ENCODE measurements at regions not wholly inside any gene's neighbourhood (a gene's known extent, or its start where the extent isn't known, plus 50 kb on each side); places are given as distances from the start of the nearest gene placed in this dataset.

DNA sequence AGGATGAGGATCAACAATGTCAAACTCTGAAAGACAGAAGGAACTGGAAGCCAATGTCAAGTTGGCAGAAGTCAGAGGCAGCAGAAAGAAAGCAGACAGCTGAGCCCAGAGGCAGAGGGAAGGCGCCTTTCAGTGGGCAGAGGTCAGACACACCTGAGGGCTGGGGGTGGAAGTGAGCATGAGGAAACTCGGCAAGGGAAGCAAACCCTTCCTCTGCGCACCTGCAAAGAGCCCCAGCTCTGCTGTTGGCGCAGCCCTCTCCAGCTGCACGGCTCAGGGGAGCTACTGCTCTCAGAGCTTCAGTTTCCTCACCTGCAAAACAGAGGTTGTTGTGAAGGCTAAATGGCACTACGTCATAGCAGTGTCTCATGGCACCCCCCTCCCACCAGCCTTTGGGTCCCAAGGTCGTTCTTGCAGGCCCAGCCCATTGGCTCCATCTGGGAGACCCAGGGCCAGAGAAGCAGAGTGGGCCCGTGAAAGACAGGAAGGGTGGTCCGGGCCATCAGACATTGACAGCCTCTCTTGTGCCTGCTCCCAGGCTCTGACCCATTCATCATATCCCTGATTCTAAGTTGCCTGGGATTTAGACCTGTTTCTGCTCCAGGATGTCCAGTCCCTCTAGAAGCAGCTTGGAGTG, 53.3 kb upstream of the SLC6A11 start:
- no peak for DNase-seq (ENCODE audit: low spot score)

DNA sequence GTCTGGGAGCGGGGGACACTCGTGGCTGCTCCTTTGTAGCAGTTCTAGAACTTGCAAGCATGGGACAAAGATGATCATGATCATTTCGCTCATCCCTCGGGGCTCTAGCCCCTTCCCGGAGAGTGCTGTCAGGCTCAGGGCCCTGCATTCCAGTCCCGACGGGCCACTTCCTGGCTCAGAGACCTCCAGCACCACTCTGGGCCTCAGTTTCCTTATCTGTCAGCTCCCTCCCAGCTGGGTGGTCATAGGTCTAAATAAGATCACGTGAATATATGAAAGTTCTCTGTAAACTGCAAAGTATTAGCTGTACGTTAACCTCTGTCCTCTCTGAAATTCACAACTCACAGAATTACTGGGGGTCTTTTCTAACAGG, 52.8 kb upstream of the SLC6A11 start:
- DNase-seq (ENCODE audit: low spot score) = no peak

DNA sequence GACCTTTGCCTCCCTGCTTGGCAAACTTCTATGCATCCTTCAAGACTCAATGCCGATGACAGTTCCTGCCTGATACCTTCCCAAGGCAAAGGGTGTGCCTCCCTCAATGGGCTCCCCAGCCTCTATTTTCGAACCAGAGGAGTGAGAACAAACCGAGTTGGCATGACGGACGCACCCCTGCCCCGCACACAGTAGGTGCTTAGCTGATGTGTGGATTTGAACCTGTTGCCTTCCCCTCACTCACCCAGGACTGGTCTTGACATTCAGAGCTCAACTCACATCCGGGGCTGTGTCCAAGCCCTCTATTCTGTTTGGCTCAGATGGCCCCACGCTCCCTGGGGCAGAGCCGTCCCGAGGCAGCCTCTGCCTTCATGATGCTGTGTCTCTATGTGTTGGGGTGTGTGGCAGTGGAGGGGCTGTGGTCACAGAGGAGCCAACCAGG, 52.2 kb upstream of the SLC6A11 start:
- no peak for DNase-seq (ENCODE audit: low spot score)

DNA sequence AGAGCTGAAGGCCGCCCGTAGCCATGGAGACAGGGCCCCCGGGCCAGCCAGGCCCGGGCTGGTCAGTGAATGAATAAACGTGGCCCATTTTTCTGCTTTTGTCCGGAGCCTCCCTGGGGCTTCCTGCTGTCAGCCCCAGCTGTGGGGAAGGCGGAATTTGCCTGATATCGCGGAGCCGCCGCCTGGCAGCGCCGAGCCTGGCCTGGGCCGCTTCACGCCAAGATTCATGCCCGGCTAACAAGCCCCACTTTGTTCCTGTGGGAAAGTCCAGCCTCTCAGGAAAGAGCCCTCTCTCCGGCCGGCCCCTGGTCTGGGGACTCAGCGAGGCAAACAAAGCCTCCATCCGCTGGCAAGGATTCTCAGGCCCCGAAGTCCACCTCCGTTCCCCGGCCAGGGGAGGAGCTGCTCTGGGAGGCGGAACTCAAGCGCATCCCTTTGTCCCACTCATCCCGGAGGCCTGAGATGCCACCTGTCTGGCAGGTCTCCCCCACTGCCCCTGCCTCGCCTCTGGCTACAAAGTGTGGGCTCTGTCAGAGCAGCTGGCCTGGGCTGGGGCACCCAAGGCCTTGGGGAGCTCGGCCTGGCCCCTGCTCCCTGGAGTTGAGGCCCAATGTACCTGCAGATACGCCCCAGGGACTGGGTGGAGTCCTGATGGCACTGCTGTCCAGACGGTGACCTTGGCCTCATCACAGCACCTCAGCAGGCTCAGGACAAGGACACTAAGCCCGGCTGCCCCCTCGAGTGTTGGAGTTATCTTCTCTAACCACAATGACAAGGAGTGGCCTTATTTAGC, 51.6 kb upstream of the SLC6A11 start:
- no peak for DNase-seq (ENCODE audit: low spot score)

DNA sequence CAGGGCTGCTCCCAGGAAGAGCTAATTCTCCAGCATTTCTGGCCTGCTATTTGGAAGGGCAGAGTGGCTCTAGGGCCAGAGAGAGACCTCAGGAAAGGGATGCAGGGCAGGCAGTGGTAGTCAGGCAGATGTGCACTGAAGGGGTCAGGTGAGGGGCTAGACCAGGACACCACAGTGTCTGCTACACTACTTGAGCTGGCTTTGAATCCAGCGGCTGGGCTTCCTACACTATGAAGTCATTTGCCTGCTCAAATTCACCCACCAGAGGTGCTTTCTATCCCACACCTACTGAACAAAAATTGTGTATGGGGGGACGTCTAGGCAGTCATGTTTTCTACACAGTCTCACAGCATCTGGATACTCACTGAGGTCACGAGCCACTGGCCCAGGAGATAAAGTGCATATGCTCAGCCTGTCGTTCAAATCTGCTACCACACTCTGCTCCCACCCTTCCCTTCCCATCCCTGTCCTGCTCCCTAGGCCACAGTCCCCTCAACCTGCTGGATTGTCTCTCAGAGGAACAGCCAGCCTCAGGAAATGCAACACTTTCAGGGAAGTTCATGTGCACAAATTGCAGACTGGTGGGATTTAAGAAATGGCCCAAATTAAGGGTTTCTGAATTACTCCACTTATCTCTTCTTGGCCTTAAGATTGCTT, 49.9 kb upstream of the SLC6A11 start:
- no peak for DNase-seq (ENCODE audit: low spot score)

All from SK-N-DZ (cell line).